ENCODE measurements at regions not wholly inside any gene's neighbourhood (a gene's known extent, or its start where the extent isn't known, plus 50 kb on each side); places are given as distances from the start of the nearest gene placed in this dataset.
A peak's percentile ranks its signal among the peaks of the same experiment; 100 is the strongest.
"Not testable (repeated sequence)": the region's sequence is repeated elsewhere in the genome, so short reads cannot be mapped to it uniquely, and the experiment has no call there.

DNA sequence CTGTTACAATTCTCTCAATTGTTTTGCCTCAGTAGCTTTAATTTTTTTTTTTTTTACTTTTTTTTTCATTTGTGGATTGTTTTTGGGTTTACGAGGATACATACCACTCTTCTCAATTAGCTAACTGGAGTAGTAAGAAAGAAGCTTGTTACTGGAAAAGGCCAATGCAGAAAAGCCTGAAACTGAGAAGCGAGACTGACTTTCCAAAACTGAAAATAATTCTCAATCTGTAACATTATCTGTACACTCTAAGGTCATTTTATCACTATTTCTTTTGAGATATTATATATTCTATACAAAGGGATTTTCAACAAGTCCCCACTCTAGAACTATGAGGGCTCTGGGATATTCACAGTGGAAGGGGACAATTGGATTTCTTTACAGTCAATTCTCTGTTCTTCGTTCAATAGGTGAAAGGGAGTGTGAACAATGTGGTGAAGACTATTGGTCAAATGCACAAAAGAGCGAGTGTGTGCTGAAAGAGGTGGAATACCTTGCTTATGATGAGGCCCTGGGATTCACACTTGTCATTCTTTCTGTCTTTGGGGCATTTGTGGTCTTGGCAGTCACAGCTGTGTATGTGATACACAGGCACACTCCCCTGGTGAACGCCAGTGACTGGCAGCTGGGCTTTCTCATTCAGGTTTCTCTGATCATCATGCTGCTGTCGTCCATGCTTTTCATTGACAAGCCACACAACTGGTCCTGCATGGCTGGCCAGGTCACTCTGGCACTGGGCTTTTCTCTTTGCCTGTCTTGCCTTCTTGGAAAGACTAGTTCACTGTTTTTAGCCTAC lies 83.9 kb upstream of the KCNAB1 start:
- H3K4me3 Mint-ChIP-seq, result no peak overlapping the region
- H3K27me3 Mint-ChIP-seq, result peaks cover 19% of the 10 kb centered on the region
- no peak for DNase-seq (ENCODE audit: low spot score in 2 of 2)
- no peaks in the 10 kb centered on the region for H3K9me3 Mint-ChIP-seq
- no peak for ATAC-seq (replicated peaks; ENCODE audit: extremely low read depth, poor library complexity, severe bottlenecking)
- H3K36me3 Mint-ChIP-seq (ENCODE audit: insufficient read depth), result no peaks in the 10 kb centered on the region
- H3K4me1 Mint-ChIP-seq, result no peaks in the 10 kb centered on the region
- H3K27ac Mint-ChIP-seq (ENCODE audit: low read depth), result no peak overlapping the region

DNA sequence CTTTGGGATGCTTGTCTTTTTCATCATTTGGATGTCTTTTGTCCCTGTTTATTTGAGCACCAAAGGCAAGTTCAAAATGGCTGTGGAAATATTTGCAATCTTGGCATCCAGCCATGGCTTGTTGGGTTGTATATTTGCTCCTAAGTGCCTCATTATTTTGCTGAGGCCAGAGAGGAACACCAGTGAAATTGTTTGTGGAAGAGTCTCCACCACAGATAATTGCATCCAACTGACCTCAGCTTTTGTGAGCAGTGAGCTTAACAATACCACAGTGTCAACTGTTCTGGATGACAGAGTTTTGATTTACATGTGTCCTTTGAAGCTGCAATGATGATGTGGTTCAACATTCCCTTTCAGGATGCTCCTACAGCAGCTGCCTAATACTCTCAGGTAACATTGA lies 83.0 kb upstream of the KCNAB1 start:
- H3K9me3 Mint-ChIP-seq, result no peaks in the 10 kb centered on the region
- H3K4me1 Mint-ChIP-seq, result no peaks in the 10 kb centered on the region
- DNase-seq (ENCODE audit: low spot score in 2 of 2) (no peak), ATAC-seq (replicated peaks; ENCODE audit: extremely low read depth, poor library complexity, severe bottlenecking) (no peak)
- no peak overlapping the region for H3K4me3 Mint-ChIP-seq
- peaks cover 20% of the 10 kb centered on the region for H3K27me3 Mint-ChIP-seq
- H3K27ac Mint-ChIP-seq (ENCODE audit: low read depth), result no peak overlapping the region
- H3K36me3 Mint-ChIP-seq (ENCODE audit: insufficient read depth), result no peaks in the 10 kb centered on the region

DNA sequence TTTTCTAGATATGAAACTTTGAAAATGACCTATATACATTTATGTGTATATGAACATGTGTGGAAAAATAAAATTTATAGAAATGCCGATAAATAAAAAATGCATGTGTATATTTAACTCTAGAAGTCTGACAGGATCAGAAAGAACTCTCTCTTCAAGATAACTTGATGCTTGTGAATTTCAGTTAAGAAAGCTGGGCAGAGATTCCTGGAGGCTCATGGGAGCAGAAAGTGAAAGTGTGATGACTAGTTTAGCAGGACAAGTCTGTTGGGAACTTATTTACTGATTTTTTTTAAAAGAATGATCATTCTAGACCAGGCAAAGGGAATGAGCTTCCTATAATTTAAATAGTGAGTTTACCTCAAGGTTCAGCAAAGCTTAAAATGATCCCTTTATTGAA lies 81.5 kb upstream of the KCNAB1 start:
- ATAC-seq (replicated peaks; ENCODE audit: extremely low read depth, poor library complexity, severe bottlenecking), result no peak
- Mint-ChIP-seq H3K4me1 (no peaks in the 10 kb centered on the region), H3K4me3 (no peak overlapping the region), H3K27me3 (peaks cover 35% of the 10 kb centered on the region), H3K9me3 (no peaks in the 10 kb centered on the region), H3K27ac (ENCODE audit: low read depth) (no peak overlapping the region), H3K36me3 (ENCODE audit: insufficient read depth) (no peaks in the 10 kb centered on the region)
- DNase-seq (ENCODE audit: low spot score in 2 of 2), result no peak

DNA sequence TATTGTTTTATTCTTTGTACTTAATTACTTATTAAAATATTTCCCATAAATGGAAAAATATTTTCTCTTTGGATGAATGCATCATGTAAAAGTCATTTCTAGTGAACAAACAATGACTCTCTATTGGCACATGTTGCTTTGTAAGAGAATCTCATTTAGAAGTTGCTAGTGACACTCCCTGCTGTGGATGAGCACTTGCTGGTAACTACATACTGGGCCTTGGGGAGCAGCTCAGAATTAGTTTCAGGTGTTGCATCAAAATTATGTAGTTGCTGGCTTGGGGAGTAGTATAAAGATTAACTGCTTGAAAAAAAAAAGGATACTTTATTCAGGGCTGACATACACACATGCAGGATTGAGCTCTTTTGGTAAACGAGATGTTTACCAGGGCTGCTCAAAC lies 80.3 kb upstream of the KCNAB1 start:
- ATAC-seq (replicated peaks; ENCODE audit: extremely low read depth, poor library complexity, severe bottlenecking) (no peak), DNase-seq (ENCODE audit: low spot score in 2 of 2) (no peak)
- Mint-ChIP-seq H3K9me3 (no peaks in the 10 kb centered on the region), H3K27ac (ENCODE audit: low read depth) (no peak overlapping the region), H3K4me1 (no peaks in the 10 kb centered on the region), H3K27me3 (peaks cover 38% of the 10 kb centered on the region), H3K4me3 (no peak overlapping the region), H3K36me3 (ENCODE audit: insufficient read depth) (no peaks in the 10 kb centered on the region)

DNA sequence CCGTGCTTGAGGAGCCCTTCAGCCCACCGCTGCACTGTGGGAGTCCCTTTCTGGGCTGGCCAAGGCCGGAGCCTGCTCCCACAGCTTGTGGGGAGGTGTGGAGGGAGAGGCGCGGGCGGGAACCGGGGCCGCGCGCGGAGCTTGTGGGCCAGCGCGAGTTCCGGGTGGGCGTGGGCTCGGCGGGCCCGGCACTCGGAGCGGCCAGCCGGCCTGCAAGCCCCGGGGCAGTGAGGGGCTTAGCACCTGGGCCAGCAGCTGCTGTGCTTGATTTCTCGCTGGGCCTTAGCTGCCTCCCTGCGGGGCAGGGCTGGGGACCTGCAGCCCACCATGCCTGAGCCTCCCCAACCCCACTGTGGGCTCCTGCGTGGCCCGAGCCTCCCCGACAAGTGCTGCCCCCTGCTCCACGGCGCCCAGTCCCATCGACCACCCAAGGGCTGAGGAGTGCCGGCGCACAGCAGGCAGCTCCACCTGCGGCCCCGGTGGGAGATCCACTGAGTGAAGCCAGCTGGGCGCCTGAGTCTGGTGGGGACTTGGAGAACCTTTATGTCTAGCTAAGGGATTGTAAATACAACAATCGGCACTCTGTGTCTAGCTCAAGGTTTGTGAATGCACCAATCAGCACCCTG lies 79.0 kb upstream of the KCNAB1 start:
- H3K4me1 Mint-ChIP-seq; H3K4me3 Mint-ChIP-seq; H3K36me3 Mint-ChIP-seq (ENCODE audit: insufficient read depth); ATAC-seq (replicated peaks; ENCODE audit: extremely low read depth, poor library complexity, severe bottlenecking); H3K9me3 Mint-ChIP-seq; DNase-seq (ENCODE audit: low spot score in 2 of 2); H3K27ac Mint-ChIP-seq (ENCODE audit: low read depth): not testable (repeated sequence)
- peaks cover 38% of the 10 kb centered on the region for H3K27me3 Mint-ChIP-seq

DNA sequence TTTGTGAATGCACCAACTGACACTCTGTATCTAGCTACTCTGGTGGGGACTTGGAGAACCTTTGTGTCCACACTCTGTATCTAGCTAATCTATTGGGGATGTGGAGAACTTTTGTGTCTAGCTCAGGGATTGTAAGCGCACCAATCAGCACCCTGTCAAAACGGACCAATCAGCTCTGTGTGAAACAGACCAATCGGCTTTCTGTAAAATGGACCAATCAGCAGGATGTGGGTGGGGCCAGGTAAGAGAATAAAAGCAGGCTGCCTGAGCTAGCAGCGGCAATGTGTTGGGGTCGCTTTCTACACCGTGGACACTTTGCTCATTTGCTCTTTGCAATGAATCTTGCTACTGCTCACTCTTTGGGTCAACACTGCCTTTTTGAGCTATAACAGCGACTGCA lies 78.5 kb upstream of the KCNAB1 start:
- H3K4me3 Mint-ChIP-seq, H3K4me1 Mint-ChIP-seq: not testable (repeated sequence)

DNA sequence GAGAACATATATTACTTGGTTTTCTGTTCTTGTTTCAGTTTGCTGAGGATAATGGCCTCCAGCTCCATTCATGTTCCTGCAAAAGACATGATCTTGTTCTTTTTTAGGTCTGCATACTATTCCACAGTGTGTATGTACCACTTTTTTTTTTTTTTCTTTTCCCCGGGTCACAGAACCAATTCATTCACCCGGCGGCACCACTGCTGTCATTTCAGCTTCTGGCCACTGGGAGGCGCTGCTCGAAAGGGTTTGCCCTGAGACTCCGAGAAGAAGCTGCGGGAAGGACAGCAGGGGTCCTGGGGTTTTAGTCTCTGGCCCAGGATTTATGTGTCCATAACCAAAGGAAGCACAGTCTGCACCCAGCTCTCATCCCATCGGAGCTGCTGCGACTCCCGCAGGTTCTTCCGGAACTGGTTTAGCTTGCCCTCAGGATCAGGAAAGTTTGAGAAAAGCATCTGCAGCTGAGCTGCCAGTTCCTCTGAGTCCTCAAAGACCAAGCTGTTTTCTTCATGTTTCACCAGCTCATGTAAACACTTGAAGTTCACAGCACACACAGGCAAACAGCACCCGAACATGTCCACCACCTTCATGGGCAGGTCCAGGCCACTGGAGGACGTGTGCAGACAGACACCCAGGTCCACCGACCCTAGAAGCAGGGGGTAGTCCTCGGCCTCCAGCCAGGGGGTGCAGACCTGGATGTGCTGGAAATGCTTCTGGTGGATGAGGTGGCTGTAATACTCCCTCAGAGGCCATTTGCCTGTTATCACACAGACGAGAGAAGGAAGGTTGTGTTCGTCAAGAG lies 76.3 kb upstream of the KCNAB1 start:
- peaks cover 39% of the 10 kb centered on the region for H3K27me3 Mint-ChIP-seq
- not testable (repeated sequence) for ATAC-seq (replicated peaks; ENCODE audit: extremely low read depth, poor library complexity, severe bottlenecking)
- peak; percentile 22 to 28 for DNase-seq (ENCODE audit: low spot score in 2 of 2)

More for the DNA sequence above, 78.5 kb upstream of the KCNAB1 start:
- DNase-seq (ENCODE audit: low spot score in 2 of 2); H3K36me3 Mint-ChIP-seq (ENCODE audit: insufficient read depth); H3K27ac Mint-ChIP-seq (ENCODE audit: low read depth); ATAC-seq (replicated peaks; ENCODE audit: extremely low read depth, poor library complexity, severe bottlenecking); H3K9me3 Mint-ChIP-seq: not testable (repeated sequence)
- peaks cover 38% of the 10 kb centered on the region for H3K27me3 Mint-ChIP-seq

DNA sequence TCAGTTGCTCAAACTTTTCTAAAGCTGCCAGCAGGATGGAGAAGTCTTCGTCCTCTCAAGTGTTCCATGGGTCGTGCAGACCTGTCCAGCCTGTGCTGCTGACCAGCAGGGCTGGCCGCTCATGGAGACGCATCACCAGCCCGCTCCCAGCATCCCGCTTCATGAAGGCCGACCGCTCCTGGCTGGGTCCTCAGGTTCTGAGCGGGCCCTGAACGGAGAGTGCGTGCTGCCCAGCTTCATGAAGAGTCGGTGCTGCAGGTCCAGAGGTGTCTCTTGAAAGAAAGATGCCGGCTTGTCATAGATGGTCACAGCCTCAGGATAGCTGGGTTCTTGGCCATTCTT lies 75.8 kb upstream of the KCNAB1 start:
- DNase-seq (ENCODE audit: low spot score in 2 of 2) (no peak), ATAC-seq (replicated peaks; ENCODE audit: extremely low read depth, poor library complexity, severe bottlenecking) (no peak)
- H3K36me3 Mint-ChIP-seq (ENCODE audit: insufficient read depth), result peaks cover 2% of the 10 kb centered on the region
- peaks cover 45% of the 10 kb centered on the region for H3K27me3 Mint-ChIP-seq
- H3K9me3 Mint-ChIP-seq, result no peaks in the 10 kb centered on the region
- H3K4me3 Mint-ChIP-seq, result no peak overlapping the region
- no peak overlapping the region for H3K27ac Mint-ChIP-seq (ENCODE audit: low read depth)
- H3K4me1 Mint-ChIP-seq, result no peaks in the 10 kb centered on the region

More for the DNA sequence above, 76.3 kb upstream of the KCNAB1 start:
- not testable (repeated sequence) for H3K4me3 Mint-ChIP-seq; H3K27ac Mint-ChIP-seq (ENCODE audit: low read depth); H3K36me3 Mint-ChIP-seq (ENCODE audit: insufficient read depth); H3K9me3 Mint-ChIP-seq; H3K4me1 Mint-ChIP-seq

DNA sequence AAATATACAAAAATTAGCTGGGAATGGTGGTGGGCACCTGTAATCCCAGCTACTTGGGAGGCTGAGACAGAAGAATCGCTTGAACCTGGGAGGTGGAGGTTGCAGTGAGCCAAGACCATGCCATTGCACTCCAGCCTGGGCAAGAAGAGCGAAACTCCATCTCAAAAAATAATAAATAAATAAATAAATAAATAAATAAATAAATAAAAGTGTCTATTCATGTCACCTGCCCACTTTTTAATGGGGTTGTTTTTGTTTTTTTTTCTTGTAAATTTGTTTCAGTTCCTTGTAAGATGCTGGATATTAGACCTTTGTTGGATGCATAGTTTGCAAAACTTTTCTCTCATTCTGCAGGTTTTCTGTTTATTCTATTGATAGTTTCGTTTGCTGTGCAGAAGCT lies 71.9 kb upstream of the KCNAB1 start:
- not testable (repeated sequence) for ATAC-seq (replicated peaks; ENCODE audit: extremely low read depth, poor library complexity, severe bottlenecking); H3K4me1 Mint-ChIP-seq; H3K4me3 Mint-ChIP-seq; H3K36me3 Mint-ChIP-seq (ENCODE audit: insufficient read depth); DNase-seq (ENCODE audit: low spot score in 2 of 2); H3K27ac Mint-ChIP-seq (ENCODE audit: low read depth); H3K9me3 Mint-ChIP-seq
- H3K27me3 Mint-ChIP-seq, result peaks cover 52% of the 10 kb centered on the region

DNA sequence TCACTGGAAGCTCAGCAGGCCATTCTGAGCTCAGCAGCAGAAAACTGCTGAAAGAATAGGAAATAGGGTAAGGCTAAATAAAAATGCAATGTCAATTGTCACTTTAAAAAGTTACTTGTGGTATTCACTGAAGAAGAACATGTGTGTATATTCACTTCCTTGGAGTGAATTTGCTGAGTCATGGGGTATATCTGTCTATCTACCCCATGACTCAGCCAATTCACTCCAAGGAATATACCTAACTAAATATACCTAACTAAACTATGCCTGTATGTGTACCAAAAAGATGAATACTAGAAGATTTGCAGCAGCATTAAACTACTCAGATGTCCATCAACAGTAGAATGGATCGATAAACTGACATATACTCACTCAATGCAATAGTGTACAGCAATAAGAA lies 69.5 kb upstream of the KCNAB1 start:
- Mint-ChIP-seq H3K36me3 (ENCODE audit: insufficient read depth) (no peaks in the 10 kb centered on the region), H3K4me3 (no peak overlapping the region), H3K27me3 (peaks cover 66% of the 10 kb centered on the region), H3K9me3 (no peaks in the 10 kb centered on the region), H3K4me1 (no peaks in the 10 kb centered on the region), H3K27ac (ENCODE audit: low read depth) (no peak overlapping the region)
- DNase-seq (ENCODE audit: low spot score in 2 of 2) (no peak), ATAC-seq (replicated peaks; ENCODE audit: extremely low read depth, poor library complexity, severe bottlenecking) (no peak)

DNA sequence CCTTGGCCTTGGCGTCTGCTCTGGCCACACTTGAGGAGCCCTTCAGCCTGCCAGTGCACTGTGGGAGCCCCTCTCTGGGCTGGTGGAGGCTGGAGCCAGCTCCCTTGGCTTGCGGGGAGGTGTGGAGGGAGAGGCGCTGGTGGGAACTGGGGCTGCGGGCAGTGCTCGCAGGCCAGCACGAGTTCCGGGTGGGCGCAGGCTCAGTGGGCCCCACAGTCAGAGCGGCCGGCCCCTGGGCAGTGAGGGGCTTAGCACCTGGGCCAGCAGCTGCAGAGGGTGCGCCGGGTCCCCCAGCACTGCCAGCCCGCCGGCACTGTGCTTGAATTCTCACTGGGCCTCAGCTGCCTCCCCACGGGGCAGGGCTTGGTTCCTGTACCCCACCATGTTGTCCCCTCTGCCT lies 68.7 kb upstream of the KCNAB1 start:
- H3K4me1 Mint-ChIP-seq, result no peaks in the 10 kb centered on the region

DNA sequence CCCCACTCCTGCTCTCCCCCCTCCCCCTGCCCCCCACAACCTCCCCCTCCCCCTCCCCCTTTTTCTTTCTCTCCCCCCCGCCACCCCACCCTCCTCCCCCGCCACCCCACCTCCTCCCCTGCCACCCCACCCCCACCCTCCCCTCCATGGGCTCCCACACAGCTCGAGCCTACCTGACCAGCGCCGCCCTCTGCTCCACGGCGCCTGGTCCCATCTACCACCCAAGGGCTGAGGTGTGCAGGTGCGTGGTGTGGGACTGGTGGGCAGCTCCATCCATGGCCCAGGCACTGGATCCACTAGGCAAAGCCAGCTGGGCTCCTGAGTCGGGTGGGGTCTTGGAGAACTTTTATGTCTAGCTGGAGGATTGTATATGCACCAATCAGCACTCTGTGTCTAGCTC lies 68.3 kb upstream of the KCNAB1 start:
- ATAC-seq (replicated peaks; ENCODE audit: extremely low read depth, poor library complexity, severe bottlenecking), result no peak

More for the DNA sequence above, 68.7 kb upstream of the KCNAB1 start:
- Mint-ChIP-seq H3K4me3 (no peak overlapping the region), H3K9me3 (no peaks in the 10 kb centered on the region), H3K27me3 (peaks cover 73% of the 10 kb centered on the region), H3K36me3 (ENCODE audit: insufficient read depth) (no peaks in the 10 kb centered on the region), H3K27ac (ENCODE audit: low read depth) (no peak overlapping the region)
- no peak for DNase-seq (ENCODE audit: low spot score in 2 of 2)
- no peak for ATAC-seq (replicated peaks; ENCODE audit: extremely low read depth, poor library complexity, severe bottlenecking)

More for the DNA sequence above, 68.3 kb upstream of the KCNAB1 start:
- no peak for DNase-seq (ENCODE audit: low spot score in 2 of 2)
- Mint-ChIP-seq H3K4me3 (no peak overlapping the region), H3K27me3 (peaks cover 72% of the 10 kb centered on the region), H3K36me3 (ENCODE audit: insufficient read depth) (no peaks in the 10 kb centered on the region), H3K4me1 (no peaks in the 10 kb centered on the region), H3K9me3 (no peaks in the 10 kb centered on the region), H3K27ac (ENCODE audit: low read depth) (no peak overlapping the region)
